Cardiac fibroblast (primary cell): ENCODE measurements at regions not wholly inside any gene's neighbourhood (a gene's known extent, or its start where the extent isn't known, plus 50 kb on each side); places are given as distances from the start of the nearest gene placed in this dataset.

ENCODE experiments used
- DNase-seq, 2 donors: peaks; one replicate each; pipeline versions ENCODE4 v3.0.0 to v3.0.0-alpha.2; 2010; ENCODE audit warnings: low read depth in 2 of 2
- H3K4me3 ChIP-seq, 2 donors: replicated peaks in 1 of 2; 1 replicate in 1 of 2; 2 replicates in 1 of 2; pipeline ENCODE4 v1.5.1; 2011; ENCODE audit warnings: low read depth in 2 of 2, low read length in 2 of 2, mild to moderate bottlenecking in 2 of 2, moderate library complexity in 1 of 2
- TF ChIP-seq, protein P1 (sequence below): IDR thresholded peaks from one replicate; pipeline ENCODE4 v1.5.1; 2011; ENCODE audit warnings: low read depth, mild to moderate bottlenecking, low read length, inconsistent platforms

DNA sequence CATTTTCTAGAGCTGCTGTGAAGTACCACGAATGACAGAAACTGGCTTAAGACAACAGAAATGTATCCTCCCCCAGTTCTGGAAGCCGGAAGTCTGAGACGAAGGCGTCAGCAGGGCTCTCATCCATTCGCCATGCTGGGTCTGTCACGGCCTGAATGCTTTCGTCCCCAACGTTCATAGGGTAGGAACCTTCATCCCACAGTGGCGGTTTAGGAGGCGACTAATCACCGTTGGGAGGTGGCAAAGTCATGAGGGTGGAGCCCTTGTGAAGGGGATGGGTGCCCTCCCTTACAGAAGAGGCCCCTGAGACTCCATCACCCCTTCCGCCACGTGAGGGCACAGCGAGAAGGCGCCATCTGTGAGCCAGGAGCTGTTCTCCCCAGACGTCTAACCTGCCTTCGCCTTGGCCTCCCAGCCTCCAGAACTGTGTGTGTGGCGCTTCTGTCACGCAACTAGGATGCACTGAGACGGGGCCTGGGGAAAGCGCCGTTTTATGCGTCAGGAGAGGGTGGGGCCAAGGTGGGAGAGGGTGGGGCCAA is 250.3 kb downstream of the TTLL2 start:
- H3K4me3 ChIP-seq, result no peak overlapping the region
- TF ChIP-seq, protein P1, sequence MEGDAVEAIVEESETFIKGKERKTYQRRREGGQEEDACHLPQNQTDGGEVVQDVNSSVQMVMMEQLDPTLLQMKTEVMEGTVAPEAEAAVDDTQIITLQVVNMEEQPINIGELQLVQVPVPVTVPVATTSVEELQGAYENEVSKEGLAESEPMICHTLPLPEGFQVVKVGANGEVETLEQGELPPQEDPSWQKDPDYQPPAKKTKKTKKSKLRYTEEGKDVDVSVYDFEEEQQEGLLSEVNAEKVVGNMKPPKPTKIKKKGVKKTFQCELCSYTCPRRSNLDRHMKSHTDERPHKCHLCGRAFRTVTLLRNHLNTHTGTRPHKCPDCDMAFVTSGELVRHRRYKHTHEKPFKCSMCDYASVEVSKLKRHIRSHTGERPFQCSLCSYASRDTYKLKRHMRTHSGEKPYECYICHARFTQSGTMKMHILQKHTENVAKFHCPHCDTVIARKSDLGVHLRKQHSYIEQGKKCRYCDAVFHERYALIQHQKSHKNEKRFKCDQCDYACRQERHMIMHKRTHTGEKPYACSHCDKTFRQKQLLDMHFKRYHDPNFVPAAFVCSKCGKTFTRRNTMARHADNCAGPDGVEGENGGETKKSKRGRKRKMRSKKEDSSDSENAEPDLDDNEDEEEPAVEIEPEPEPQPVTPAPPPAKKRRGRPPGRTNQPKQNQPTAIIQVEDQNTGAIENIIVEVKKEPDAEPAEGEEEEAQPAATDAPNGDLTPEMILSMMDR, result no peak
- DNase-seq, result peak in 1 of 2 donors; percentile 46

DNA sequence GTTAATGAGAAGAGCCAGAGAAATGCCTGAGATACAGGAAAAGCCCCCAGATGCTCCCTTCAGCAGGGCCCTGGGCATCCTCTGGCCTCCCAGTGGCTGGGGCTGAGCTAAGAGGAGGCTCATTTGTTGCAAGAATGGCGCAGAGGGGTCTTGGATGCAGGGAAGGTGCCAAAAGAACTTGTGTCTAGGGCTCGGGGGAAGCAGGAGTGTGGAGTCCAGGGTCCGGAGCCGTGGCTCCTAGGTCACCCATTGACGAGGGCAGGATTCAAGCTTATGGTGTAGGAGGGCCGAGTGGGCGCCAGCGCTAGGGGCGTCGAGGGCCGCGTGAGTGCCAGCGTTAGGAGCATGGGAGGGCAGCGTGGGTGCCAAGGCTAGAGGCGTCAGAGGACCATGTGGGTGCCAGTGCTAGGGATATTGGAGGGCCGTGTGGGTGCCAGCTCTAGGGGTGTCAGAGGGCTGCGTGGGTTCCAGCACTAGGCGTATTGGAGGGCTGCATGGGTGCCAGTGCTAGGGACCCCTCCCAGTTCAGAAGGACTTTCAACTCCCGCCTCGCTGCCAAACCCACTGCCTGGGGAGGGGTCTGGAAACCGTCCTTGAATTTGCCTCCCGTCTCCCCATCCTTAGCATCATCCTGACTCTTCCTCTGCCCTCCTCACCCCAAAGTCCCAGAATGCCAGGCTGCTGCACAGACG is 250.5 kb upstream of the AFDN start:
- TF ChIP-seq, protein P1, result no peak
- DNase-seq, result no peak
- H3K4me3 ChIP-seq, result no peak overlapping the region

DNA sequence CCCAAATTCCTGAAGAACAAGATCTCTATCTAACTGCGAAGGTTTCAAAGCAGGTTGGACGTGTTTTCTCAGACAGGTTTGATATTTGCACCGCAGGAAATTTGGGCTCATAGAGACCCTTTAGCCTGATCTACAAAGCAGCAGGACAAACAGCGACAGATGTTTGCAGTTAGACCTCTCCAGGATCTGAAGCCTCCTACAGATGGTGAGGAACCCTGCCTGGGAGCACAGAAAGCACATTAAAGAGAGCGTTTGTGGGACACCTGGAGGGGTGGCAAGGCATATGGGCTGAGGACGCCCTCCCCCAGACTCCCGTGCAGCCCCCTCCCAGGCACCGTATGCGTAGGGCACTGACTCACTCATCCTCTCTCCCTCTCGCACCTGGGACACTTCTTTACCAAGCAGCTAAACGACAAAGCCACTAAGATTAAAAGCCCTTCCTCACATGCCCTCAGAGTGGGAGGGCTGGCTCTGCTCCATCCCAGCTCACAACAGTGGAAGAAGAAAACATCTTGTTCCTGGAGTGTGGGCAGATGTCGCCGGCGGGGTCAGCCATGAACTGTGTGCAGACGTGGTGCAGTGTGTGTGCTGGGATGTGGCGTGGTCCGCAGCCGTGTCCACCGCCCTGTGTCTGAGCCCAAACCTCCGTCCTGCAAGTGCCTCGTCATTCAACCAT is 249.7 kb upstream of the AFDN start:
- DNase-seq, result no peak
- no peak overlapping the region for H3K4me3 ChIP-seq
- TF ChIP-seq, protein P1, result no peak

DNA sequence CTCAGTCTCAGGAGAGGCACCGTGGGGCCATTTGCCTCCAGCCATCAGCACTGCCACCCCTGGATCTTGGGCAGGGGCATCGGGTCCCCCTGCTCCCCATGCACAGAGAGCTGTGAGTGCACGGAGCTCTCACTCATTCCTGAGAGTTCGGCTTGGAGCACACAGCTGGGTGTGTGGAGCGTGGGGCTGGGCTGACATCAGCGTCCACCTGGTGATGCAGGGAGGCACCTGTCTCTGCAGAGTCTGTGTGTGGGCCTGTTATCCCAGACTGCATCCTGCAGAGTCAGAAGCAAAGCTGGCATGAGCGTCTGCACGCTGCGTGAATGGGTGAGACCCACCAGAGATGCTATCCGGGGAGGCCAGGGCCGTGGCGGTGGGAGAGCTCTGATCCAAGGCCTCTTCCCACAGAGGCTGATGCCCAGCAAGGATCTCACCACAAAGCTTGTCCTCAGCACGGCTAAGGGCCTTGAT is 248.8 kb upstream of the AFDN start:
- no peak for DNase-seq
- H3K4me3 ChIP-seq, result no peak overlapping the region
- TF ChIP-seq, protein P1, result no peak

DNA sequence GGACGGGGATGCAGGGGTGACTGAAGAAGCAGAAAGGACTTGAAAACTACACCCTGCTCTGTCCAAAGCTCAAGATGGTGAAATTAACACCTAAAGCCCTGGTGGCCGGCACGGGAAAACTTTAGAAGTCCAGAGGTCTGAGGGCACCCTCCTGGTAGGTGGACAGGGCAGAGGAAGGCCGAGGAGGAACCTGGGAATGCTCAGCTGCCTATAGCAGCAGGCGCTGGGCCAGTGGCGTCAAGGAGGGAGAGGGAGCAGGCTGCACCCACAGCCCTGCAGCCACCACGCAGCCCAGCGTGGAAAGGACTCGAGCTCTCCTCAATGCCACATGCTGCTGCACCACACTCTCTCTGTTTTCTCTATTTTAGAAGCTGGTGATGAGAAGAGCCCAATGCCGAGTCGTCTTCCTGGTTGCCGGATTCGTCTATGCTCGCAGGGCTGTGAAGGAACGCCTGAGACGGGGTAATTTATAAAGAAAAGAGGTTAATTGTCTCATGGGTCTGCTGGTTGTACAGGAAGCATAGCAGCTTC is 248.3 kb upstream of the AFDN start:
- H3K4me3 ChIP-seq, result no peak overlapping the region
- TF ChIP-seq, protein P1, result no peak
- no peak for DNase-seq

DNA sequence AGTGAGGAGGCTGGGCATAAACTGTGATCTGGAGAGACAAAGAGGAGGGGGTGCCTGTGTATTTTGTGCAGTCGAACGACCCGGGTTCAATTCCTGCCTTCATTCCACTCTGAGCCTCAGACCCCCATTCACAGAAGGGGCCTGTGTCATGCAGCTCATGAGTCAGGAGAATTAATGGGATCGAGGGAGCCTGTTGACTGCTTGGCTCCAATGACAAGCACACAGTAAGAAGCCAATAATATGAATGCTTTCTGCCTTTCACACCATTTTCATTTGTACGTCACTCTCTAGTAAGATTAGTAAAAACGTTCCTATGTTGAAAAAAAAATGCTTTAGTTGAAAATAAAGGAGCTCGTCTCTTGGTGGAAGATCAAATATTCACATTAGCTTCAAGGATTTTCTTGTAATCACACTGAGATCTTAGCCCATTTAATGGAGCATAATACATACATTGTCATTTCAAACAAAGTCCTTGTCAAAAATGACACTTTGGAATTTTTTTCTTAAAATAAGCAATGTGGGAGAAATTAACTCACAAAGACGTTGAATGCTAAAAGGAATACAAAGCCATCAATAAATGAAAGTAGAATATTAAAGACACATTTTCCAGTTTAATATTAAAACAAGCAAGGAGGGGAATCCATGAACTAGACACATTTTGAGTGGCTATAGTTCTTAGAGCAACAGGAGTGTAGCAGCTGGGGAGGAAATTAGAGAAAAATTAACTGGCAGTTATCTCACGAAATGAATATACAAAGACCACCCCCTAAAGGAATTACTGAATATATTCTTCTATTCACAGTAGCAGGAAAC is 246.7 kb upstream of the AFDN start:
- DNase-seq, result no peak
- TF ChIP-seq, protein P1, result no peak

More for the DNA sequence above, 246.7 kb upstream of the AFDN start:
- H3K4me3 ChIP-seq, result no peak overlapping the region
